Endothelial cell of umbilical vein (primary cell): ENCODE measurements at regions not wholly inside any gene's neighbourhood (a gene's known extent, or its start where the extent isn't known, plus 50 kb on each side); places are given as distances from the start of the nearest gene placed in this dataset.

Experiments used
- CTCF ChIP-seq, 2 donors: IDR thresholded peaks; 1 replicate in 1 of 2; 2 replicates in 1 of 2; pipeline ENCODE4 v1.5.1; 2011; ENCODE audit warnings: low read length in 2 of 2, mild to moderate bottlenecking in 2 of 2, moderate library complexity in 2 of 2, control low read depth in 1 of 2, inconsistent platforms in 1 of 2, low read depth in 1 of 2; ENCODE audit not compliant: insufficient read depth in 1 of 2; ENCODE audit errors: extremely low read depth in 1 of 2
- EZH2 ChIP-seq: IDR thresholded peaks from 2 replicates; pipeline ENCODE4 v1.6.1; 2012; ENCODE audit warnings: borderline replicate concordance, low read depth, mild to moderate bottlenecking, moderate library complexity, low read length, inconsistent platforms; ENCODE audit not compliant: severe bottlenecking
- FOS ChIP-seq: IDR thresholded peaks from 2 replicates; pipeline ENCODE4 v1.6.1; 2011; ENCODE audit warnings: mild to moderate bottlenecking, low read length, moderate library complexity, borderline replicate concordance; ENCODE audit not compliant: insufficient read depth
- JUN ChIP-seq: IDR thresholded peaks from 2 replicates; pipeline ENCODE4 v1.6.1; 2011; ENCODE audit warnings: borderline replicate concordance, low read depth; ENCODE audit not compliant: insufficient read length, insufficient read depth
- MYC ChIP-seq: IDR thresholded peaks from one replicate; pipeline ENCODE4 v1.6.1; 2011; ENCODE audit warnings: mild to moderate bottlenecking, low read depth, low read length
- POLR2A ChIP-seq: IDR thresholded peaks from 2 replicates; pipeline ENCODE4 v1.6.1; 2012; ENCODE audit warnings: low read depth, mild to moderate bottlenecking, control low read depth, low read length
- POLR2AphosphoS5 ChIP-seq: IDR thresholded peaks from 2 replicates; pipeline ENCODE4 v1.6.1; 2012; ENCODE audit warnings: low read depth, mild to moderate bottlenecking, control low read depth, low read length, moderate library complexity; ENCODE audit not compliant: insufficient read depth

GRCh38 chr12:118549510-118549980 lies 173.2 kb downstream of the SUDS3 start:
- no peak for TF ChIP-seq JUN
- TF ChIP-seq CTCF (IDR thresholded peaks at IDR 0.05; ENCODE audit: extremely low read depth in 1 of 2, insufficient read depth in 1 of 2, low read depth in 1 of 2, low read length in 2 of 2) = no peak
- TF ChIP-seq EZH2 = no peak
- no peak for TF ChIP-seq POLR2AphosphoS5
- no peak for TF ChIP-seq POLR2A
- no peak for TF ChIP-seq MYC
- TF ChIP-seq FOS = no peak
